NT2/D1 (cell line): ENCODE measurements at regions not wholly inside any gene's neighbourhood (a gene's known extent, or its start where the extent isn't known, plus 50 kb on each side); places are given as distances from the start of the nearest gene placed in this dataset.

Source experiments
- YY1 ChIP-seq: IDR thresholded peaks from 2 replicates; pipeline ENCODE4 v1.6.1; 2011; ENCODE audit not compliant: insufficient read length, insufficient read depth
- ZNF274 ChIP-seq: IDR thresholded peaks from 2 replicates; pipeline ENCODE4 v1.6.1; 2011; ENCODE audit warnings: mild to moderate bottlenecking, low read depth, low read length

DNA sequence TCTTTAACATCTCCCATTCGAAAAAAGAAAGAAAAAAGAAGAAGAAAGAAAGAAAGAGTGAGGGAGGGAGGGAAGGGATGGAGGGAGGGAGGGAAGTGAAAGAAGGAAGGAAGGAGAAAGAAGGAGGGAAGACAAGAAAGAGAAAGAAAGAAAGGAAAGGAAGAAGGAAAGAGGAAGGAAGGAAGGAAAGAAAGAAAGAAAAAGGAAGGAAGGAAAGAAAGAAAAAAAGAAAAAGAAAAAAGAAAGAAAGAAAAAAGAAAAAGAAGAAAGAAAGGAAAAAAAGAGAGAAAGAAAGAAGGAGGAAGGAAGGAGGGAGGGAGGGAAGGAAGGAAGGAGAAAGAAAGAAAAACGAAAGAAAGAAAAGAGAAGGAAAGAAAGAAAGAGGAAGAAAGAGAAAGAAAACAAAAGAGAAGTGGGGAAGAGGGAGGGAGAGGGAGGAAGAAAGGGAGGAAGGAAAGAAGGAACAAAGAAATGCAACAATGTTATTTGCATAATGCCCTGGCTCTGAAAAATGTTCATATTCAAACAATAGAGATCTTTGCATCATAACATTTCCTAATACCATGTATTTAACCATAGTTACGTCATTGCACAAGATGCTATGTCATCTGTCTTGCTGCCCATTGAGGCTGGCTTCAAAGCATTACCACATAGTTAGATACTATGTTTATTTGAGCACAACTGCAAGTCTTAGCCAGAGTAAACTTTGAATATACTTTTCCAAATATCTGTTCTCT, 550.6 kb downstream of the DSC3 start:
- TF ChIP-seq YY1 = no peak
- no peak for TF ChIP-seq ZNF274
